Loucy (cell line): ENCODE measurements at regions not wholly inside any gene's neighbourhood (a gene's known extent, or its start where the extent isn't known, plus 50 kb on each side); places are given as distances from the start of the nearest gene placed in this dataset.

Experiments used
- EZH2phosphoT487 ChIP-seq: fragments of 200-600 bp; IDR thresholded peaks from 2 replicates; pipeline ENCODE4 v1.6.1; 2018; ENCODE audit warnings: antibody characterized with exemption, mild to moderate bottlenecking, moderate library complexity, borderline replicate concordance
- TF ChIP-seq, protein P1 (sequence below): fragments of 200-600 bp; sonication (generic); conservative IDR thresholded peaks from 2 replicates; pipeline ENCODE4 v1.5.1; 2014; ENCODE audit warnings: mild to moderate bottlenecking, antibody characterized with exemption, low read length

DNA sequence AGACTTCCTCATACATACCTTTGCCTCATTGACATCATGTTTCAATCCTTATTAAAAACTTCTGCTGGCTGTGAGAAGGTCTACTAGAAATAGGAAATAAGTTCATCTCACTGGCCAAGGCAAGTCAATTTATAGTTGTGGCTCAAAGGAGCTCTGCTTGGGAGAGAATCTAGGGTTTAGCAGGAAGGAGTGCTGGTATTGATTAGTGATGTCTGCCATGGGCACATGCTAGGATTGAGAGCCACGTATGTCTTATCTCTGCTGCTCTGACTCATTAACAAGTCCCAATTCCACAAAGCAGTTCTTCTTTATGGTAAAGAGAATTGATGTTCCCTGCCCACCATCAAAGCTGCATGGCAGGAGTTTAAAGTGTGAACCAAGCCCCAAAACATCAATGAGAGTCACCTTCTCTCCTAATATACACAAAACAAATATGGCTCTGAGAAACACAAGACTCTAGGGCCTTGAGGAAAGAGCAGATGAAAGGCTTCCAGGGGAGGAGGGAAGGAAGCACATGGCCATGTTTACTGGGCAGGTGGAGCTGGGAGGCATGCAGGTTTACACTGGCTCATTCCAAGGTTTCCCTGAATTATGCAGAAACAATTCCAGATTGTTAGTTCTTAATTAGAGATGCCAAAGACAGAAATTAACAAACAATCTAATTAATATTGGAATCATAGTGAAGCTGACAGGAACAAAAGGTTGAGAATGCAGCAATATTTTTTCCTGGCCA is 931.9 kb upstream of the TMEM132C start:
- TF ChIP-seq, protein P1, sequence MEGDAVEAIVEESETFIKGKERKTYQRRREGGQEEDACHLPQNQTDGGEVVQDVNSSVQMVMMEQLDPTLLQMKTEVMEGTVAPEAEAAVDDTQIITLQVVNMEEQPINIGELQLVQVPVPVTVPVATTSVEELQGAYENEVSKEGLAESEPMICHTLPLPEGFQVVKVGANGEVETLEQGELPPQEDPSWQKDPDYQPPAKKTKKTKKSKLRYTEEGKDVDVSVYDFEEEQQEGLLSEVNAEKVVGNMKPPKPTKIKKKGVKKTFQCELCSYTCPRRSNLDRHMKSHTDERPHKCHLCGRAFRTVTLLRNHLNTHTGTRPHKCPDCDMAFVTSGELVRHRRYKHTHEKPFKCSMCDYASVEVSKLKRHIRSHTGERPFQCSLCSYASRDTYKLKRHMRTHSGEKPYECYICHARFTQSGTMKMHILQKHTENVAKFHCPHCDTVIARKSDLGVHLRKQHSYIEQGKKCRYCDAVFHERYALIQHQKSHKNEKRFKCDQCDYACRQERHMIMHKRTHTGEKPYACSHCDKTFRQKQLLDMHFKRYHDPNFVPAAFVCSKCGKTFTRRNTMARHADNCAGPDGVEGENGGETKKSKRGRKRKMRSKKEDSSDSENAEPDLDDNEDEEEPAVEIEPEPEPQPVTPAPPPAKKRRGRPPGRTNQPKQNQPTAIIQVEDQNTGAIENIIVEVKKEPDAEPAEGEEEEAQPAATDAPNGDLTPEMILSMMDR, result no peak
- TF ChIP-seq EZH2phosphoT487, result no peak
